ENCODE measurements at regions not wholly inside any gene's neighbourhood (a gene's known extent, or its start where the extent isn't known, plus 50 kb on each side); places are given as distances from the start of the nearest gene placed in this dataset.
"Not testable (repeated sequence)": the region's sequence is repeated elsewhere in the genome, so short reads cannot be mapped to it uniquely, and the experiment has no call there.

DNA sequence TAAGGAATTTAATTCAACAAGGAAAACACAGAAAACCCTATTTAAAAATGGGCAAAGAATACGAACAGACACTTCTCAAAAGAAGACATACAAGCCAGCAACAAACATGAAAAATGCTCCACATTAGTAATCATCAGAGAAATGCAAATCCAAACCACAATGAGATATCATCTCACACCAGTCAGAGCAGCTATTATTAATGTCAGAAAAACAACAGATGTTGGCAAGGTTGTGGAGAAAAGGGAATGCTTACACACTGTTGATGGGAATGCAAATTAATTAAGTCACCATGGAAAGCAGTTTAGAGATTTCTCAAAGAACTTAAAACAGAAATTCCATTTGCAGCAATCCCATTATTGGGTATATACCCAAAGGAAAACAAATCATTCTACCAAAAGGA, 55.2 kb downstream of the GCC1 start:
- no peak for DNase-seq

DNA sequence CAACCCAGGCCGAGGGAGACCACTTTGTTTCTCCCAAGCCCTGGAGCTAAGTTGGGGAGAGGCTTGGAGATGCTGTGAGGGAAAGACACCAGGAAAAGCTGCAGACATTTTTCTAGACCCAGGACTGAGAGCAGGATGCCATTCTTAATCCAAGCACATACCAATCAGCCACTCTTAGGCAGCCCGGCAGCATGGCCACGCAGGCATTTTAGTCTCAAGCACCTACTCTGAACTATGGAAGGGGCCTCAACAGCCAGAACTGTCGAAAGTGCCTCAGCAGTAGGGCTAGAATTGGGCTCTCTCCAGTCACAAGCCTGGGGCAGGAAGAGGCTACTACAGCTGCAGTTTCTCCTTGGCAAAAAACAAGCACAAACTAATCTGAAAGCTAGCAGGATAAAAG, 57.8 kb downstream of the GCC1 start:
- DNase-seq: no peak

DNA sequence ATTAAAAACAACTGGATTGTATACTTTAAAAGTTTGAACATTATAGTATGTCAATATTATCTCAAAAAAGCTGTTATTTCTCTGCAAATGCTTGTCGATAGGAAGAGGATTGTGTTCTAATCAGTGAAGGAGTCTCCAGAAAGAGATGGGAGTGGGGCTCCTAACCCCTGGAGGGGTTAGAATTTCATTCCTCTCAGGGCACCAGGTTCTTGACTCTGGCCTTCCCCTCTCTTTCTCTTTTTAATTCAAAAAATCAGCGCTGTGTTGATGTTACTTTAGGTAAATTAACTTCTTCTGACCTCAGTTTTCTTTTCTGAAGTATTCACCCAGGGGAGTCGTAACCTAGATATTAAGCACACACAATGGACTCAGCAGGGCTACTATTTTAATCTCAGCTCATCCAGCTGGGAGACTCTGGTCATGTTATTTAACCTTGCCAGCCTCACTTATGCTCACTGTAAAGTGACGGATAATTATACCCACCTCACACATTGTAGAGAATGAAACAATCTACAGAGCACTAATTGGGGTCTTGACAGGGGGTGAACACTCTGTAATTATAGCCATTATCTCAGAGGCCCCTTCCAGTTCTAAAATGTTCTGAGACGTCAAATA, 59.4 kb downstream of the GCC1 start:
- DNase-seq: no peak

DNA sequence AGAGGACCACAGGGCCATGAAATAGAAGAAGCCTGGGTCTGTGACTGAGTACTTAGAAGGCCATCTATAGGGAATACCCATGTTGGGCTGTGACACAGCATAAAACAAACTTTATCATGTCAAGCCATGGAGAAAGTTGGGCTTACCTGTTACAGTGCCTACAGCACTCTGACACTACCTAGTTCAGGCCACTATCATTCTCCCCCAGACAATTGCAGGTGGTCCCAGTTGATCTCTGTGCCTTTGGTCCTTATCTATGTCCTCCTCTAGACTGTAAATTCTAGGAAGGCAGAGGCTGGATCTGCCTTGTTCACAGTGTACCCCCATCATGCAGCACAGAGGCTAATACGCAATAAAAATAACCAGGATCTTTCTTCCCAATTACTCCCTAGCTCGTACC, 69.1 kb downstream of the GCC1 start:
- DNase-seq: no peak

DNA sequence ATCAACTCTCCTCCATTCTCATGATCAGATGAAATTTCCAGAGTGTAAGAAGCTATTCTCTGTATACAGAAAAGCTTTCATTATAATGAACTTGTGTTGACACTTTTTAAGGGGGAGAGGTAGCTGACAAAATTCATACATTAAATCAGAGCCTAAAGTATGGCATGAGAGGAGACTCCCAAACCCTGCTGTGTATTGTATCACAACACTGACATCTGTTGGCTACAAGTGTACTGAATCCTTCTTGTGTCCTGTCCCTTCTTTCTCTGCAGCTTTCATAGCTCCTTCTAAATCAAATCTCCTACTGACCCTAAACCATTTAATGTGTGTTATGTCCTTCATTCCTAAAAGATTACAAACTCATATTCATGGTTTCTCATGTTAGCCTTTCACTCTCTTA, 70.9 kb downstream of the GCC1 start:
- peak; percentile 11 to 36 (median 14) for DNase-seq

DNA sequence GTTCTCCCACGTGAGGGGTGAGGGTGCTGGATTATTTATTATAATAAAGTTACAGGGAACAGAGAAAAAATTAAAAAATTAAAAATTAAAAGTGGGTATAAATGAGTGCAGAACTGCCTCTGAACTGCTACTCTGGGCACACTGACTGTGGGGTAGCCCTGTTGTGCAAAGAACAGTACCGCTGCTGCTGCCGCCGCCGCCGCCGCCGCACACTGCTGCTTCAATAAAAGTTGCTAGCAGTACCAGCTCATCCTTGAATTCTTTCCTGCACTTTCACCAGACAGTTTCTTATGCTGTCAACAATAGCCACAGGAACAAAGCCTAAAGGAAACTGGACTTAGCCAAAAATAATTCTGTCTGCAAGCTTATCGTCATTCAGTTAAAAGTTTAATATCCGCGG, 72.1 kb downstream of the GCC1 start:
- no peak for DNase-seq

DNA sequence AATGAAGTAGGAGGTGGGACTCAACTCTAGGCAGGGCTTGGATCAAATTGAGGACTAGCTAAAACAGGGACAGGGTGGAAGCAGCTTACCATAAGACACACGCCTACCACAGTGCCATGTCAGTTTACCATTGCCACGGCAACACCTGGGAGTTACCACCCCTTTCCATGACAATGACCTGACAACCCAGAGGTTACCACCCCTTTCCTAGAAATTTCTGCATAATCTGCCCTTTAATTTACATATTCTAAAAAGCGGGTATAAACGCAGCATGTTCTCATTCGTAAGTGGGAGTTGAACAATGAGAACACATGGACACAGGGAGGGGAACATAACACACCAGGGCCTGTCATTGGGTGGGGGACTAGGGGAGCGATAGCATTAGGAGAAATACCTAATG, 72.7 kb downstream of the GCC1 start:
- DNase-seq: no peak

DNA sequence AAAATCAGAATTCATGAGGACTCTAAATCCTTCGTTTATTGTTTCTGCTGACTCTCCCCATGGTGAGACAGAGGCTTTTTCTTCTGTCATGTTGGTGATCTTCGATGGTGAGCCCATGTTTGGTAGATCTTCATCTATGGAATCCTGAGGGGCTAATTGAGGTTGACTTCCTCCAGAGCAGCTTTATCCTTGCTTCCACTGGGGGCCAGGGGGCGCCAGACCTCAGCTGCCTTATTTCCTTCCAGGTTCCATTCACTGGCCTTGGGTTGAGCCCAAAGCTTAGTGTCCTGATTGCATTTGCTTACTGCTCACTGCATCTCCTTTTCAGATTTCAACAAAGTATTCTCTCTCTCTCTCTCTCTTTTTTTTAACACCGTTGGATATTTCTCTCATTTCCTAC, 80.7 kb downstream of the GCC1 start:
- DNase-seq: peak in 2 of 3 donors; percentile 3 to 5

DNA sequence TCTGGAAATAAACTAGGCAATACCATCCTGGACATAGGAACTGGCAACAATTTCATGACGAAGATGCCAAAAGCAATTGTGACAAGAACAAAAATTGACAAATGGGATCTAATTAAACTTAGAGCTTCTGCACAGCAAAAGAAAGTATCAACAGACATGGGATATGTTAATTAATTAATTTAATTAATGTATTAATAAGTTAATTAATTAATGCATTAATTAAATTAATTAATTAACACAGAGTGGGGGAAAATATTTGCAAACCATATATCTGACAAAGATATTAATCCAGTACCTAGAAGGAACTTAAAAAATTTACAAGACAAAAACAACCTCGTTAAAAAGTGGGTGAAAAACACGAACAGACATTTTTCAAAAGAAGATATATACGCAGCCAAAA, 83.6 kb downstream of the GCC1 start:
- no peak for DNase-seq

DNA sequence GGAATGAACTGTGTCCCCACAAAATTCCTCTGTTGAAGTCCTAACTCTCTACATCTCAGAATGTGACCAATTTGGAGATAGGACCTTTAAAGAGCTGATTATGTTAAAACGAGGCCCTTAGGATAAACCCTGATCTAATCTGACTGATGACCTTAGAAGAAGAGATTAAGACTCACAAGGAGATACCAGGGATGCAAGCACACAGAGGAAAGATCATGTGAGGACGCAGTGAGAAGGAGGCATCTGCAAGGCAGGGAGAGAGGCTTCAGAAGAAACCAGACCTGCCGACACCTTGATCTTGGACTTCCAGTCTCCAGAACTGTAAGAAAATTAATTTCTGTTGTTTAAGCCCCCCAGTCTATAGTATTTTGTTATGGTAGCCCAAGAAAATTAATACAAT, 94.9 kb upstream of the ZNF800 start:
- DNase-seq: no peak

DNA sequence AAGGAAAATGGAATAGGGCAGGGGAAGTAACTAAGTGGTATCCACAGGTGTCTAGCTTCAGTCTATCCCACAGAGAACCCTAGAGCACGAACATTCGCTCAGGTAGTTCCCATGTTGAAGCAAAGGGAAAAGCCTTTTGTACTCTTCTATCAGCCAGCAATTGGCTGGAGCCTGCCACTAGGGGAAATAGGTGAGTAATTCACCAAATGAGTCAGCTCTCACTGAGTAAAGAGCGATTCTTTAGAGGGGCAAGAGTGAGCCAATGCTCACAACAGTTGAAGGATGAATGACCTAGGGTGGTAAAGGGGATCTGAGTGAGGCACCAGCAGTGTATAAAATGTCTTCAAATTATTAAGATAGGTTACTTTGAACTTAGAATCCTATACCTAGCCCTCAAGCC, 94.1 kb upstream of the ZNF800 start:
- DNase-seq: no peak

DNA sequence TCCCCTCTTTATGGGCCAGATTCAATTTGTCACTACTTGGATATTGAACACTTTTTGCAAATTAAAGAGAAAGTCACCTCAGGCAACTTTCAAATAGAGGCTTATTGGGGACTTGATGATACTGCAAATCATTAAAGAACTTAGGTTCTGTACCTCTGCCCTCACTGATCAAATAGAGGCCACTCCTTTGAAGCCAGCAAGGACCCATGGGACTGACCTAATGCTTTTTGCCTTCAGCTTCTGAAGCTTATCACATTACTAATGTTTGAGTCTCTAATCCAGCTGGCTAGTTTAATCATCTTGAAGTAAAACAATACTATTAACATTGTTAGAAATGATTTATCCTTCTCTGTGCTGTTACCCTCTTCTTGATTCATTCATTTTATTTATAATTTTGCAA, 93.0 kb upstream of the ZNF800 start:
- DNase-seq: no peak

DNA sequence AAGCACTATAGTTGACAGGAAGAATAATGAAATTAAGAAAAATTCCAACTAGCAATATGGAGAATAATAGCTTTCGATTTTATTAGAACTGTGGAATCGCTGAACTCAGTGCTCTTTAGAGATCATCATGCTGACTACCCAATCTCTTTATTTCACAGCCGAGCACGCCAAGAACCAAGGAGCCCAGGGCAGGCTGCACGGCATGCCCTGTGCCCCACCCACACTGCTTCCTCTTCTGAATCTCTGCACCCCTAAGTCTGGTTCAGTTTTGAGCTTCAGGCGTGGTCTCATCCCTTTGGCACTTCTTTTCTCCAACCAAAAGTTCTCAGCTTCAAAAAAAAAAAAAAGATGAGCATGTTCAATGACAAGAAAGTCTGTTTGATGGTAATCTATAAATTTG, 92.4 kb upstream of the ZNF800 start:
- no peak for DNase-seq

DNA sequence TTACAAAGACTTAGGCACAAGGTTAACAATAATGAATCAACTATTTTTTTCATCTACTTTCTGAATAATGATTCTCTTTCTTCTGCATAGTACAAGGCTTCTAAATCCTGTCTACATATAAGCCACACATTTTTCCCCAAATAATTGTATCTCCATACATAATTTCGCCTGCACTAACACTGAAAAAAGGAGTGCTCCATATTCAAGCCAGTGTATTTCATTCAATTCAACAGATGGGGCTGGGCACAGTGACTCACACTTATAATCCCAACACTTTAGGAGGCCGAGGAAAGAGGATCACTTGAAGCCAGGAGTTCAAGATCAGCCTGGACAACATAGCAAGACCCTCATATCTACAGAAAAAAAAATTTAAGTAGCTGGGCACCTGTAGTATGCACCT, 86.0 kb upstream of the ZNF800 start:
- DNase-seq: no peak

DNA sequence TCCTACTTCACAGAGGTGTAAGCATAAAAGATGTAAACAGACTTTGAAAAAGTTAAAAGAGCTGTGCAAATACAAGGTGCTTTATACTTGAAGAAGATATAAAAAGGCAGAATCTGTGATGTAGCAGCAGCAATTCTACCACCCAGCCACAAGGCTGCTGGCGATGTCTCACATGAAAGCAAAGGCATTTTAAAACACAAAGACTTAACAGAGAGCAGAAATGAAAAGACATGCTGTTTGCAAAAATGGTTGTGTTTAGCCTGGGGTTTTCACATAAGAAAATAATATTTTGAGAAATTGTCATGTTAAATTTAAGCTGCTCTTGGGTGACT, 85.5 kb upstream of the ZNF800 start:
- no peak for DNase-seq

DNA sequence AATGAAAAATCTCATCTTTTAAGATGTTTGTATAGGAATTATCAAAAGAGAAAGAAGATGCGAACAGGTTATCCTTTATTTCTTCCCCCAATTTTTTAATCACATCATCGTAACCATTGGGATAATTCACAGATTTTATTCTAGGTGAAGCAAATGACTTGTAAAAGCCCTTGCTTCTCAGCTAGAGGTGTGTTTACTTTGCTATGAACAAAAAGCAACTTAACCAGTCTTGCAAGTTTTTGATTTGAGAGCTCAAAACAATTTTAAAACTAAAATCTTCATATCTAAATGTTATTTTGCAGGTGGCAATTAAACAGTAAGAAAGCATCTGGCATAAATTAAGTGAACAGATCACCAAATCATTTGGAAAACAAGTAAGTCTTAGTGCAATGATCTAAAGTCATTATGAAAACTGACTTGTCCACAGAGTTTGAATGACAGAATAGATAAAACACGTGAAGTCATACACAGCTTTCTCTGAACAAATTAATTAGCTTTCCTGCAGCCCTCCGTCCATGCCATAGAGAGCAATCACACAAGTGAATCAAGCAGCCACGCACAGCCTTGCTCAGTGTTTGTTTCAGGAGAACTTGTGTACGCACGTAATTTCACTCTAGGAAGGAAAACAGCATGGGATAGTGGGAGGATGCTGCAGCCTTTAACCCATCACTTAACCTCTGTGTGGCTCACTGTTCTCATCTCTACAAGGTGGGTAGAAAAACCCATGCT, 85.0 kb upstream of the ZNF800 start:
- DNase-seq: no peak

DNA sequence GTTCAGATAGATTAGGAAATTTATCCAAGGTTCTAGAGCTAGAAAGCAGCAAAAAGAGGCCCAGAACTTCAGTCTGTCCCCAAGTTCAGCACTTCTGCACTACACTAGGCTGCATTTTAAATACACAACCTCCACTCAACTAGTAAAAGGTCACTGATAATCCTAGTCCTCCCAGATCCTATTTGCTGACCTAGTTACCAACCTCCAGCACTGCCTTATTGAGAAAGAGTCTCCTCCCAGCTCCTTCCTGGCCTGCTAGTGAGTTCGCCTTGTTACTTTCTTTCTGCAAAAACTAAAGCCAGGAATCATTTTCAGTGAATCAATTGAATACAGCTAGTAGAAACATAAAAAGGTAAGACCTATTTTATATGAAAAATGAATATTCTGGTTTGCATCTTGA, 84.1 kb upstream of the ZNF800 start:
- DNase-seq: no peak

DNA sequence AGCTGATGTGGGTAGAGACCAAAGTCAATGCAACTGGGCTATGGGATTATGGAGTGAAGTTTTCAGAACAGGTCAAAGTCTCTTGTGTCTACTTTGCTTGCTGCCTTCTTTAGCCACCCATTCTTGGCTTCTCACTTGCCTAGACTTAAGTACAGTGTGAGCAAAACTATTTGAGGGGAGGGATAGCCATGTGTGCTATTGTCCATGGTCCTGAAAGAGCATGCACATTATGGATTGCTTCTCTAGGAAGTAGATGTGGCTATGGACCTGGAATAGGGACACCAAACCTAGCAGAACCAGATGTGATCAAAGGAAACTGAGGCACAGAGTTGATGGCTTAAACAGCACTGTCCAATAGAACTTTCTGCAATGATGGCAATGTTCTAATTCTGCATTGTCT, 81.9 kb upstream of the ZNF800 start:
- no peak for DNase-seq

DNA sequence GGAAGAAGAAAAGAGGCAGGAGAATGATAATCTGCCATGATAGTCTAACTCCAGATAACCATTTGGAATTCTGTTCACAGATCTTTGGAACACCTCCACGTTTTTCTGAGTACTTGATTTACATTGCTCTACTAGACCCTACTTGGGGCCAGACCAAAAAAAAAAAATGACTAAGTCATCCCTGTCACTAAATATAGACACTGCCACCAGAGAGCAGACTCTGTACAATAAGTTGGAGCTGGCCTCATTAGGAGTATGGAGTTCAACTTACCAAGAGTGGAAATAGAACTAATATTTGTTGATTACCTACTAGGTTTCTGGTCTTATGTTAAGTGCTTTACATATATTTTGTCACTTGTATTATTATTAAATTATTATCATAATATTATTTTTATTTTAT, 80.9 kb upstream of the ZNF800 start:
- DNase-seq: no peak

DNA sequence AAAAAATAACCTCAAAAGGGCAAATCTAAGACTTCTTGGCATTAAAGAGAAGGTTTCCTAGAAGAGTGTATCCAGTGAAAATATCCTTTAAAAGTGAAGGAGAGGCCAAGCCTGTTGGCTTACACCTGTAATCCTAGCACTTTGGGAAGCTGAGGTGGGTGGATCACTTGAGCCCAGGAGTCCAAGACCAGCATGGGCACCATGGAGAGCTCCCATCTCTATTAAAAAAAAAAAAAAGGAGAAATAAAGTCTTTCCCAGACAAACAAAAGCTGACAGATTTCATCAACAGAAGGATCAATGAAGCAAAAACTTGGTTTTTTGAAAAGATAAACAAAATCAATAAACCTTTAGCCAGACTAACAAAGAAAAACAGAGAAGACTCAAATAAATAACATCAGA, 67.6 kb upstream of the ZNF800 start:
- DNase-seq: no peak

DNA sequence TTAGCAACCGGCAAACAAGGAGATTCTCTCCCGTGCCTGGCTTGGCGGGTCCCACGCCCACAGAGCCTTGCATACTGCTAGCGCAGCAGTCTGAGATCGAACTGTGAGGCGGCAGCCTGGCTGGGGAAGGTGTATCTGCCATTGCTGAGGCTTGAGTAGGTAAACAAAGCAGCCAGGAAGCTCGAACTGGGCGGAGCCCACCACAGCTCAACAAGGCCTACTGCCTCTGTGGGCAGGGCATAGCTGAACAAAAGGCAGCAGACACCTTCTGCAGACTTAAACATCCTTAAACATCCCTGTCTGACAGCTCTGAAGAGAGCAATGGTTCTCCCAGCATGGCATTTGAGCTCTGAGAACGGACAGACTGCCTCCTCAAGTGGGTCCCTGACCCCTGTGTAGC, 58.8 kb upstream of the ZNF800 start:
- DNase-seq: not testable (repeated sequence)

DNA sequence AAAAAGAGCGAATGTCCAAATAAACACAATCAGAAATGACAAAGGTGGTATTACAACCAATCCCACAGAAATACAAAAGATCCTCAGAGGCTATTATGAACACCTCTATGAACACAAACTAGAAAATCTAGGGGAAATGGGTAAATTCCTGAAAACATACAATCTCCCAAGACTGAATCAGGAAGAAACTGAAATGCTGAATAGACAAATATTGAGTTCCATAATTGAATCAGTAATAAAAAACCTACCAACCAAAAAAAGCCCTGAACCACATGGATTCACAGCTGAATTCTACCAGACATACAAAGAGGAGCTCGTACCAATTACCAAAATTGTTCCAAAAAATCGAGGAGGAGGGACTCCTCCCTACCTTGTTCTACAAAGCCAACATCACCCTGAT, 56.1 kb upstream of the ZNF800 start:
- DNase-seq: no peak

DNA sequence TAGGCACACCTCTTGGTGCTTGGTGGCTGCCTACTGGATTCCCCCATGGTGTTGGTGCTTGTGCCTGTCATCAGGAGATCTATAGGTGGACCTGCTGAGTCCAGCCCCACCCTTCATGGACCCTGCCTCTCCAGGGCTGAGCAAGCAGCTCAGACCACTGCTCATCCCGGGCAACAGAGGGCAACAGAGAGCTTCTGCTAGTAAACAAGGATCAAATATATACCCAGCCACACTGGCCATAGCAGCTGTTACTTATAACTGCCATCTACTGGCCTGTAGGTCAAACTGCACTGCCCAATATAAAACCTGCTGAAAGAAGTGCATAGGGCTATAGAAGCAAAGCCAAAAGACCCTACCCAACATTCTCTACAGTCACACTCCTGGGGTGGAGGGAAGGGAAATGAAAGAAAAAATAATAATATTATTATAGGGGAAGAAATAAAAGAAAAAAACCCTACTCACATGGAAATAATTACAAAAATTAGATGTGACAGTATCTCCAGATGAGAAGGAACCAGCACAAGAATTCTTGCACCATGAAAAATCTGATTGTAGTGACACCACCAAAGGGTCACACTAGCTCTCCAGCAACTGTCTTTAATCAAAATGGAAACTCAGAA, 54.9 kb upstream of the ZNF800 start:
- no peak for DNase-seq

DNA sequence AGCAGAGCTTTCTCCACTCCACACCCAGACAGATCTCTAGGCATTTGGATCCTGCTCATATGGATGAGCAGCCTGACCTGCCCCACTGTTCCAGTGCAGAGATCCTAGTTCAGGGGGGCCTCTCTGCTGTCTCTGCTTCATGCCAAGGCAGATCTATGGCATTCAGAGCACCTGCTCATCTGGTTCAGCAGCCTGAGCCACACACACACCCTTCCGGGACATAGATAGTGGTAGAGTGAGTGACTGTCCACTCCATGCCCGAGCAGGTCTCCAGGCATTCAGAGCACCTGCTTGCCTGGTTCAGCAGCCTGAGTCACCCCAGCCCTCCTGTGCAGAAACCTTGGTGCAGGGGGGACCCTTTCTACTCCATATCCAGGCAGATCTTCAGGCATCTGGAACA, 54.3 kb upstream of the ZNF800 start:
- DNase-seq: no peak

Data from muscle of back (tissue), 3 donors.